ENCODE measurements at regions not wholly inside any gene's neighbourhood (a gene's known extent, or its start where the extent isn't known, plus 50 kb on each side); places are given as distances from the start of the nearest gene placed in this dataset.

DNA sequence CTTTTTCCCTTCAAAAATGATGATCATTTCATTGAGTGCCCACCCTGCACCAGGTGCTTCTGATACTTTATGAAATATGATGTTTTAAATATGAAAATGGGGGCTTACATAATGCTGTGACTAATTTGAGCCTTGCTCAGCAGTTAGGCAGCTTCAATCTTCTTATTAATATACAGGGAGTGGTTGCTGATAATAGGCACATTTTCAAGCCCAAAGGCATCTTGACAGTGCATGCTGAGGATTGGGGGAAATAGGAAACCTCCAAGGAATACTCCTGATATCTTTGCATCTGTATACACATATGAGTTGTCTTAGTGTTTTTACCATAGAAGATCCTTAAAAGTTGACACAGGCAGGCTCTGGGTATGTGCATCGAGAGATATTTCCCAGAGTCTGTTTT lies 262.3 kb upstream of the SASH1 start:
- intact Hi-C loops (cut with DNase I), result no loop called here
- no peak overlapping the region for H3K27ac ChIP-seq (ENCODE audit: low read depth in 2 of 2, low read length in 2 of 2)
- no peaks in the 10 kb centered on the region for H3K36me3 ChIP-seq (ENCODE audit: control insufficient read depth in 2 of 3, insufficient read depth in 3 of 3, low read length in 3 of 3)
- FAIRE-seq (no peak), DNase-seq (no peak)
- H3K9me3 ChIP-seq (ENCODE audit: control insufficient read depth in 2 of 3, insufficient read depth in 1 of 3, low read length in 3 of 3), result no peaks in the 10 kb centered on the region
- H3K4me3 ChIP-seq (ENCODE audit: low read length in 3 of 3), result no peak overlapping the region
- TF ChIP-seq, protein P1, sequence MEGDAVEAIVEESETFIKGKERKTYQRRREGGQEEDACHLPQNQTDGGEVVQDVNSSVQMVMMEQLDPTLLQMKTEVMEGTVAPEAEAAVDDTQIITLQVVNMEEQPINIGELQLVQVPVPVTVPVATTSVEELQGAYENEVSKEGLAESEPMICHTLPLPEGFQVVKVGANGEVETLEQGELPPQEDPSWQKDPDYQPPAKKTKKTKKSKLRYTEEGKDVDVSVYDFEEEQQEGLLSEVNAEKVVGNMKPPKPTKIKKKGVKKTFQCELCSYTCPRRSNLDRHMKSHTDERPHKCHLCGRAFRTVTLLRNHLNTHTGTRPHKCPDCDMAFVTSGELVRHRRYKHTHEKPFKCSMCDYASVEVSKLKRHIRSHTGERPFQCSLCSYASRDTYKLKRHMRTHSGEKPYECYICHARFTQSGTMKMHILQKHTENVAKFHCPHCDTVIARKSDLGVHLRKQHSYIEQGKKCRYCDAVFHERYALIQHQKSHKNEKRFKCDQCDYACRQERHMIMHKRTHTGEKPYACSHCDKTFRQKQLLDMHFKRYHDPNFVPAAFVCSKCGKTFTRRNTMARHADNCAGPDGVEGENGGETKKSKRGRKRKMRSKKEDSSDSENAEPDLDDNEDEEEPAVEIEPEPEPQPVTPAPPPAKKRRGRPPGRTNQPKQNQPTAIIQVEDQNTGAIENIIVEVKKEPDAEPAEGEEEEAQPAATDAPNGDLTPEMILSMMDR (IDR thresholded peaks at IDR 0.05; ENCODE audit: borderline replicate concordance, extremely low read depth, insufficient read depth), result no peak
- H3K4me1 ChIP-seq (ENCODE audit: control insufficient read depth in 2 of 3, insufficient read depth in 2 of 3, low read depth in 1 of 3, low read length in 3 of 3), result no peaks in the 10 kb centered on the region
- H3K27me3 ChIP-seq (ENCODE audit: control insufficient read depth, insufficient read depth, low read length), result no peaks in the 10 kb centered on the region
- H3K9ac ChIP-seq (ENCODE audit: low read length in 3 of 3), result no peak overlapping the region

DNA sequence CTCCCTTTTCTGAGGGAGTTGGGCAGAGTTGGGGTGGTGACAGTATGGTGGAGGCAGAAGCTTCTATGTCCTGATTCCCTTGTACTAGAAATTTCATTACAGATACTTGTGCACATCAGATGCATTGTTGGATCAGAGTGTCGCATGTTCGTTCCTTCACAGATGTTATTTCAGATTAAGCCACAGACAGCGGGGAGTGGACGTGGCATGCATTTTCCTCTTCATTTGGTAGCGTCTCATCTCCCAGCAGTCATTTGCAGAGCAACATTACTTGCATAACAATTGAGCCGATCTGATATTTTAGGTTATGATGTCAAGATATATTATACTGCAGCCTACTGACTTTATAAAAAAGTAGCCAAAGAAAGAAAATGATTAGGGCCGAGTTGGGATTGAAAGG lies 261.6 kb upstream of the SASH1 start:
- H3K27ac ChIP-seq (ENCODE audit: low read depth in 2 of 2, low read length in 2 of 2), result no peak overlapping the region
- intact Hi-C loops (cut with DNase I), result no loop called here
- H3K4me1 ChIP-seq (ENCODE audit: control insufficient read depth in 2 of 3, insufficient read depth in 2 of 3, low read depth in 1 of 3, low read length in 3 of 3), result no peaks in the 10 kb centered on the region
- H3K9me3 ChIP-seq (ENCODE audit: control insufficient read depth in 2 of 3, insufficient read depth in 1 of 3, low read length in 3 of 3), result no peaks in the 10 kb centered on the region
- DNase-seq (no peak), FAIRE-seq (no peak)
- H3K9ac ChIP-seq (ENCODE audit: low read length in 3 of 3), result no peak overlapping the region
- TF ChIP-seq, protein P1 (IDR thresholded peaks at IDR 0.05; ENCODE audit: borderline replicate concordance, extremely low read depth, insufficient read depth), result no peak
- no peaks in the 10 kb centered on the region for H3K27me3 ChIP-seq (ENCODE audit: control insufficient read depth, insufficient read depth, low read length)
- H3K4me3 ChIP-seq (ENCODE audit: low read length in 3 of 3), result no peak overlapping the region
- H3K36me3 ChIP-seq (ENCODE audit: control insufficient read depth in 2 of 3, insufficient read depth in 3 of 3, low read length in 3 of 3), result no peaks in the 10 kb centered on the region

DNA sequence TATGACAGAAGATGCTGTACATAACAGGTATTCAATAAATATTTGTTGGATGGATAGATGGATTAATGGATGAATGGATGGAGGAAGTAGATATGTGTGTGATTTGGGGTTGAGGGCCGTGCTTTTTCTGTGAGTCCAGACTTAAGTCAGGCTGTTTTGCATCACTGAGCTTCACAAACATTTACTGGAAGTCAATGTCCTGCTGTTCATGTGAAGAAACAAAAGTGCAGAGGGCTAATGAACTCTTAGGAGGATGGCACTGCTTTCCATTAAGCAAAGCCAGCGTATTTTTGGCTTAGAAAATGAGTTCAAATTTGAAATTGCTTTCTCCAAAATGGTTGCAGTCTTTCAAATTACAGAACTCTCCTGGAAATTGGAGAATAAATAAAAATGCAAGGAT lies 260.6 kb upstream of the SASH1 start:
- intact Hi-C loops (cut with DNase I), result no loop called here
- no peak overlapping the region for H3K9ac ChIP-seq (ENCODE audit: low read length in 3 of 3)
- DNase-seq, result peak in 1 of 5 donors; percentile 26
- H3K4me1 ChIP-seq (ENCODE audit: control insufficient read depth in 2 of 3, insufficient read depth in 2 of 3, low read depth in 1 of 3, low read length in 3 of 3), result no peaks in the 10 kb centered on the region
- H3K27ac ChIP-seq (ENCODE audit: low read depth in 2 of 2, low read length in 2 of 2), result no peak overlapping the region
- H3K4me3 ChIP-seq (ENCODE audit: low read length in 3 of 3), result no peak overlapping the region
- no peaks in the 10 kb centered on the region for H3K27me3 ChIP-seq (ENCODE audit: control insufficient read depth, insufficient read depth, low read length)
- no peak for FAIRE-seq
- H3K36me3 ChIP-seq (ENCODE audit: control insufficient read depth in 2 of 3, insufficient read depth in 3 of 3, low read length in 3 of 3), result no peaks in the 10 kb centered on the region
- TF ChIP-seq, protein P1 (IDR thresholded peaks at IDR 0.05; ENCODE audit: borderline replicate concordance, extremely low read depth, insufficient read depth), result no peak
- no peaks in the 10 kb centered on the region for H3K9me3 ChIP-seq (ENCODE audit: control insufficient read depth in 2 of 3, insufficient read depth in 1 of 3, low read length in 3 of 3)

DNA sequence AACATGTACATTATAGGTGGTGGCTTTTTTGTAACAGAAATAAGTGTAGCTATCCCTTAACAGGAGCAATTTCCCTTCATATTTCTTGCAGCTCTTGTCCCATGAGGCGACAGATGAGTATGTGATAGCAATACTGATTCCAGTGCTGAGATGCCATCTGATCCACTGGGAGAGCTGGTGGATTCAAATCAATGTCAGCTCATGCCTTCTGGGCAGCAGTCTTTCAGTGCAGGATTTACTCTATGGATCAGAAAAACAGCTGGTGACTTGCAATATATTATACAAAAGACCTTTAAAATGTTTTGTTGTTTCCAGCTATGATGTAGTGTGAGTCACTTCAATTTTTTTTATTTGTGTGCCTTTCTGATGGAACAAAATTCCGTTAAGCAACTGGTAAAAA lies 259.9 kb upstream of the SASH1 start:
- Histone ChIP-seq H3K27me3 (ENCODE audit: control insufficient read depth, insufficient read depth, low read length) (no peaks in the 10 kb centered on the region), H3K9me3 (ENCODE audit: control insufficient read depth in 2 of 3, insufficient read depth in 1 of 3, low read length in 3 of 3) (no peaks in the 10 kb centered on the region), H3K9ac (ENCODE audit: low read length in 3 of 3) (no peak overlapping the region), H3K4me3 (ENCODE audit: low read length in 3 of 3) (no peak overlapping the region), H3K4me1 (ENCODE audit: control insufficient read depth in 2 of 3, insufficient read depth in 2 of 3, low read depth in 1 of 3, low read length in 3 of 3) (no peaks in the 10 kb centered on the region), H3K36me3 (ENCODE audit: control insufficient read depth in 2 of 3, insufficient read depth in 3 of 3, low read length in 3 of 3) (no peaks in the 10 kb centered on the region), H3K27ac (ENCODE audit: low read depth in 2 of 2, low read length in 2 of 2) (no peak overlapping the region)
- FAIRE-seq (no peak), DNase-seq (no peak)
- intact Hi-C loops (cut with DNase I), result no loop called here
- TF ChIP-seq, protein P1 (IDR thresholded peaks at IDR 0.05; ENCODE audit: borderline replicate concordance, extremely low read depth, insufficient read depth), result no peak

Data from kidney (tissue), 13 donors.